ENCODE measurements at regions not wholly inside any gene's neighbourhood (a gene's known extent, or its start where the extent isn't known, plus 50 kb on each side); places are given as distances from the start of the nearest gene placed in this dataset.

DNA sequence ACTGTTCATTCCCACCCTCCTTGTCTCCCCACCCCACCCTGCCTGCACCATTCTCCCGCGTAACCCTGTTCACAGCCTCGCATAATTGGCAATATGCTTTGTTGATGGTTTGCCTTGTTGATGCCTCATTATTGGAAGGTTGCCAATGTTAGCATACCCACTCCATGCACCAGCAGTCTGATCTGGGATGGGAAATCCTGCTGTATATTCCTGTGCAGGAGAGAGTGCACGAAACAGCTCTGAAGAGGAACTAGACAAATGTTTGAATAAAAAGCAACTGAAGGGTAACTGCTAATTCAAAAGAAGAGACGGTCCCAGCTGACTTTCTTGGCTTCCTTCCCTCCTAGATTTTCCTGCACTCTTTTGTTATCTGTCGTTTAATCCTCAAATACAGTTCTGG lies 271.7 kb upstream of the TLE4 start:
- no peak overlapping the region for H3K27ac Mint-ChIP-seq (ENCODE audit: unreplicated experiment)
- no peak for TF ChIP-seq CTCF (IDR thresholded peaks at IDR 0.05; ENCODE audit: unreplicated experiment)
- no peaks in the 10 kb centered on the region for H3K27me3 Mint-ChIP-seq (ENCODE audit: unreplicated experiment)
- DNase-seq (ENCODE audit: low spot score) = no peak
- no peak overlapping the region for H3K4me3 Mint-ChIP-seq (ENCODE audit: unreplicated experiment)
- H3K9me3 Mint-ChIP-seq (ENCODE audit: unreplicated experiment) = no peaks in the 10 kb centered on the region
- no peaks in the 10 kb centered on the region for H3K36me3 Mint-ChIP-seq (ENCODE audit: low read depth, unreplicated experiment)
- peaks cover 29% of the 10 kb centered on the region for H3K4me1 Mint-ChIP-seq (ENCODE audit: unreplicated experiment)

GRCh38 chr9:79301085-79301484 lies 270.7 kb upstream of the TLE4 start:
- Mint-ChIP-seq H3K4me1 (ENCODE audit: unreplicated experiment) (peaks cover 29% of the 10 kb centered on the region), H3K36me3 (ENCODE audit: low read depth, unreplicated experiment) (no peaks in the 10 kb centered on the region), H3K9me3 (ENCODE audit: unreplicated experiment) (no peaks in the 10 kb centered on the region), H3K27ac (ENCODE audit: unreplicated experiment) (no peak overlapping the region), H3K4me3 (ENCODE audit: unreplicated experiment) (no peak overlapping the region), H3K27me3 (ENCODE audit: unreplicated experiment) (no peaks in the 10 kb centered on the region)
- TF ChIP-seq CTCF (IDR thresholded peaks at IDR 0.05; ENCODE audit: unreplicated experiment) = no peak
- no peak for DNase-seq (ENCODE audit: low spot score)

GRCh38 chr9:79301551-79302391 lies 270.0 kb upstream of the TLE4 start:
- no peak for DNase-seq (ENCODE audit: low spot score)
- H3K4me1 Mint-ChIP-seq (ENCODE audit: unreplicated experiment) = peaks cover 29% of the 10 kb centered on the region
- H3K4me3 Mint-ChIP-seq (ENCODE audit: unreplicated experiment) = no peak overlapping the region
- H3K27me3 Mint-ChIP-seq (ENCODE audit: unreplicated experiment) = no peaks in the 10 kb centered on the region
- TF ChIP-seq CTCF (IDR thresholded peaks at IDR 0.05; ENCODE audit: unreplicated experiment) = no peak
- H3K9me3 Mint-ChIP-seq (ENCODE audit: unreplicated experiment) = no peaks in the 10 kb centered on the region
- H3K36me3 Mint-ChIP-seq (ENCODE audit: low read depth, unreplicated experiment) = no peaks in the 10 kb centered on the region
- H3K27ac Mint-ChIP-seq (ENCODE audit: unreplicated experiment) = no peak overlapping the region

- Mint-ChIP-seq H3K4me3 (ENCODE audit: unreplicated experiment) (no peak overlapping the region), H3K36me3 (ENCODE audit: low read depth, unreplicated experiment) (no peaks in the 10 kb centered on the region), H3K27me3 (ENCODE audit: unreplicated experiment) (no peaks in the 10 kb centered on the region), H3K4me1 (ENCODE audit: unreplicated experiment) (peaks cover 29% of the 10 kb centered on the region), H3K27ac (ENCODE audit: unreplicated experiment) (no peak overlapping the region), H3K9me3 (ENCODE audit: unreplicated experiment) (no peaks in the 10 kb centered on the region)
- no peak for TF ChIP-seq CTCF (IDR thresholded peaks at IDR 0.05; ENCODE audit: unreplicated experiment)
- no peak for DNase-seq (ENCODE audit: low spot score)
Measured at GRCh38 chr9:79302569-79302968, 269.2 kb upstream of the TLE4 start.

GRCh38 chr9:79308012-79308411 lies 263.8 kb upstream of the TLE4 start:
- H3K4me3 Mint-ChIP-seq (ENCODE audit: unreplicated experiment) = no peak overlapping the region
- H3K36me3 Mint-ChIP-seq (ENCODE audit: low read depth, unreplicated experiment) = no peaks in the 10 kb centered on the region
- no peak overlapping the region for H3K27ac Mint-ChIP-seq (ENCODE audit: unreplicated experiment)
- peaks cover 2% of the 10 kb centered on the region for H3K4me1 Mint-ChIP-seq (ENCODE audit: unreplicated experiment)
- TF ChIP-seq CTCF (IDR thresholded peaks at IDR 0.05; ENCODE audit: unreplicated experiment) = no peak
- no peak for DNase-seq (ENCODE audit: low spot score)
- no peaks in the 10 kb centered on the region for H3K9me3 Mint-ChIP-seq (ENCODE audit: unreplicated experiment)
- H3K27me3 Mint-ChIP-seq (ENCODE audit: unreplicated experiment) = peaks cover 1% of the 10 kb centered on the region
